HG03558 (cell line): ENCODE measurements at regions not wholly inside any gene's neighbourhood (a gene's known extent, or its start where the extent isn't known, plus 50 kb on each side); places are given as distances from the start of the nearest gene placed in this dataset.
"Not testable (repeated sequence)": the region's sequence is repeated elsewhere in the genome, so short reads cannot be mapped to it uniquely, and the experiment has no call there.

Experiments used
- ATAC-seq: cut with Tn5 transposase; IDR thresholded peaks from one replicate; pipeline ENCODE4 v1.9.1; 2021; ENCODE audit warnings: moderate number of reproducible peaks; ENCODE audit not compliant: unreplicated experiment; ENCODE audit errors: extremely low read depth

- ATAC-seq, result no peak
These were observed 181.1 kb upstream of the MARCKS start for GRCh38 chr6:113676057-113676456.

- no peak for ATAC-seq
These were observed 180.2 kb upstream of the MARCKS start for GRCh38 chr6:113676968-113677367.

GRCh38 chr6:113679051-113679450, 178.1 kb upstream of the MARCKS start:
- no peak for ATAC-seq

DNA sequence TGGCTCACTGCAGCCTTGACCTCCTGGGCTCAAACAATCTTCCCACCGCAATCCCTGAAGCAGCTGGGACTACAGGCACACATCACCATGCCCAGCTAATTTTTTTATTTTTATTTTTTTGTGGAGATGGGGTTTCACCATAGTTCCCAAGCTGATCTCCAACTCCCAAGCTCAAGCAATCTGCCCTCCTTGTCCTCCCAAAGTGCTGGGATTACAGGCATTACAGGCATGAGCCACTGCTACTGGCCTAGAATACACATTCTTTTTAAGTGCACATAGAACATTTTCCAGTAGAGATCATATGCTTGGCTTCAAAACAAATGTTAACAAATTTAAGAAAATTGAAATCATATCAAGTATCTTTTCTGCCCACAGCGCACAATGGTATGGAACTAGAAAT, 176.8 kb upstream of the MARCKS start:
- ATAC-seq, result no peak

- no peak for ATAC-seq
These were observed 173.2 kb upstream of the MARCKS start for GRCh38 chr6:113683968-113684367.

- no peak for ATAC-seq
These were observed 172.7 kb upstream of the MARCKS start for GRCh38 chr6:113684382-113684901.

- ATAC-seq, result no peak
These were observed 171.1 kb upstream of the MARCKS start for GRCh38 chr6:113686049-113686448.

DNA sequence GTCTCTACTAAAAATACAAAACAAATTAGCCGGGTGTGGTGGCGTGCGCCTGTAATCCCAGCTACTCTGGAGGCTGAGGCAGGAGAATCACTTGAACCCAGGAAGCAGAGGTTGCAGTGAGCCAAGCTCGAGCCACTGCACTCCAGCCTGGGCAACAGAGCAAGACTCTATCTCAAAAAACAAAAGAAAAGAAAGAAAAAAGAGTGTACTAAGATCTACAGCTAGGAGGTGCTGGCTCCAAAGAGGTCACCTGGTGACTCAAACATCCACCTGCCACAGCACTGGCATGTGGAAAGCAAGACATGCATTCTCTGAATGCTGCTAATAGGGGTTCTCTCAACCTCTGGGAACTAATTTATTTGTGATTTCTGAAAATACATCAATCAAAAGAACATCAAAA, 167.5 kb upstream of the MARCKS start:
- not testable (repeated sequence) for ATAC-seq

GRCh38 chr6:113690281-113691259, 166.6 kb upstream of the MARCKS start:
- ATAC-seq, result peak; percentile 89

DNA sequence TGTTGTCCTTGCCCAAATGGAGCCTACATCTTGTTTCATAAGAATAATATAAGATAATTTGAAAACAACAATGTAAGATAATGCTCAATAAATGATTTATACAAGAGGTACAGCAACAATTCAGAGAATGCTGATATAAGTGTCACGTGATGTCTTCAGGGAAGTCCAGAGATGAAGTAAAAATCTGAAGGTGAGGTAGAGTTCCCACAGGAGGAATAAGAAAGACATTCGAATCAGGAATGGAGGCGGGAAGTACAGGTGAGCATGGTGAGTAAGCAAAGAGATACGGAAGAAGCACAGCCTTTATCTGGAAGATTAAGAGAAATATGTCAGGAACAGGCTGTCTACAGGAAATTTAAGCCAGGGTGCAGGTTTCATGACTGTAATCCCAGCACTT, 165.9 kb upstream of the MARCKS start:
- ATAC-seq, result no peak

DNA sequence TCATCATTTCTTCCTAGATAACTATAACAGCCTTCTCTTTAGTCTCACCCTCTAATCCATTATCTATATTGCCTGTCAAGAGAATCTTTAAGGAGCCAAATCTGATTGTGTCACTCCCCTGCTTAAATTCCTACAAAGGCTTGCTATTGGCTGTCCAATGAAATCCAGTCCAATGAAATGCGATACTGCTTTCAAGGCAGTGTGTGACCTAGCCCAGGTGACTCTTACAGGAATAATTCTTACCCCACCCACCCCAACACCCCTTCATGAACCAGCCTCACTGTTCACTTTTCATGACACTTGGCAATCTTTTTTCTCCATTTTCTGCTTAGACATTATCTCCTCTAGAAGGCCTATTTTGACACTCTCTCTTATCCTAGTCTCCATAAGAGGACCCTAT, 163.3 kb upstream of the MARCKS start:
- ATAC-seq, result no peak

GRCh38 chr6:113694278-113695077, 162.7 kb upstream of the MARCKS start:
- no peak for ATAC-seq

GRCh38 chr6:113695516-113695915, 161.6 kb upstream of the MARCKS start:
- no peak for ATAC-seq

- no peak for ATAC-seq
These were observed 160.2 kb upstream of the MARCKS start for GRCh38 chr6:113696960-113697359.

- ATAC-seq, result no peak
These were observed 159.3 kb upstream of the MARCKS start for GRCh38 chr6:113697632-113698410.

DNA sequence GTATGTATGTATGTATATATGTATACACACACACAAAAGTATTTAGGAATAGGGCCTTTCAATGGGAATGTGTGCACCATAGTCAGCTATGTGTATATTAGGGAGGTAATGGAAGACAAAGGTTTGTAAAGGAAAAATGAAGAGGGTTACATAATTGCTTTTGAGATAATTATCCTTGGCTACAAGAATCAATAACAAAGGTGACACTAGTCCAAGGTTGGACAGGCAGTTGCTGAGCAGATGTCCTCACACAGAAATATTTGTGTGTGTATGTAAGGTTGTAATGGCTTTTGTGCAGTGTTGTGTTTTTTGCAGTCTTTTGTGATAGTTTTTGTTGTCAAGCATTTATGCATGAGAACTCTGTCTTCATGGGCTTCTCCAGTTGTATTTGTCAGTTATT, 157.9 kb upstream of the MARCKS start:
- ATAC-seq, result no peak

GRCh38 chr6:113701552-113702254, 155.4 kb upstream of the MARCKS start:
- no peak for ATAC-seq

GRCh38 chr6:113707194-113707593, 150.0 kb upstream of the MARCKS start:
- no peak for ATAC-seq

DNA sequence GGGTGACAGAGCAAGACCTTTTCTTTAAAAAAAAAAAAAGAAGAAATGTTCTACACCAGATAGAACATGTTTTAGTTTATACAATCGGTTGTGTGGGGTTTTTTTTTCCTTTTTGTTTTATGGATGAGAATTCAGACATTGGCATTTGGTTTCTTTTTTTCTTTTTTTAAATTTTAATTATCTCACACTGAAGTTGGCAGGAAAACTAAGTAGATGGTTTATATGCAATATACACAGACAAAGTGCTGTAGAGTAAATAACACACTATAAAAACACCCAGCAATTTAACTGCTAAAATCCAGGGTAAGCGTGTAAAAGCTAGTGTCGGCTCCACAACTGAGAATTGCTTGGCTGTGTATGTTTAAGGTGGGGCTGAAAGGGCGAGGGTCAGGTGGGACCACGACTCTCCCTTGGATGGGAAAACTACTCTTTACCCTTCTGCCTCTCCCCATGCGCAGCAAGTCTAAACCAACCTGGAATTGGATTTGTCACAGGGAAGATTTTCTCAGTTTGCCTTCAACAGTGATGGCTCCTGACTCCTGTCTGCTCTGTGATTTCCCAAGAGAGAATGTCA, 147.1 kb upstream of the MARCKS start:
- no peak for ATAC-seq
